ENCODE measurements at regions not wholly inside any gene's neighbourhood (a gene's known extent, or its start where the extent isn't known, plus 50 kb on each side); places are given as distances from the start of the nearest gene placed in this dataset.
"Not testable (repeated sequence)": the region's sequence is repeated elsewhere in the genome, so short reads cannot be mapped to it uniquely, and the experiment has no call there.

GRCh38 chr9:83130541-83130940, 67.6 kb upstream of the RASEF start:
- Histone ChIP-seq H3K4me1 (ENCODE audit: control insufficient read depth, insufficient read depth, low read length) (peaks cover 33% of the 10 kb centered on the region), H3K36me3 (ENCODE audit: control insufficient read depth, insufficient read depth, low read length) (no peaks in the 10 kb centered on the region), H3K4me3 (ENCODE audit: low read length) (no peak overlapping the region), H3K27me3 (ENCODE audit: control insufficient read depth, insufficient read depth, low read length) (no peaks in the 10 kb centered on the region), H3K9me3 (ENCODE audit: control insufficient read depth, low read length) (no peaks in the 10 kb centered on the region), H3K9ac (ENCODE audit: low read length) (no peak overlapping the region)

- H3K4me3 ChIP-seq (ENCODE audit: low read length) = no peak overlapping the region
- H3K9me3 ChIP-seq (ENCODE audit: control insufficient read depth, low read length) = no peaks in the 10 kb centered on the region
- peaks cover 7% of the 10 kb centered on the region for H3K4me1 ChIP-seq (ENCODE audit: control insufficient read depth, insufficient read depth, low read length)
- H3K27me3 ChIP-seq (ENCODE audit: control insufficient read depth, insufficient read depth, low read length) = no peaks in the 10 kb centered on the region
- H3K9ac ChIP-seq (ENCODE audit: low read length) = no peak overlapping the region
- H3K36me3 ChIP-seq (ENCODE audit: control insufficient read depth, insufficient read depth, low read length) = no peaks in the 10 kb centered on the region
Observed at GRCh38 chr9:83125671-83126070, 62.7 kb upstream of the RASEF start.

GRCh38 chr9:83119873-83120272, 56.9 kb upstream of the RASEF start:
- Histone ChIP-seq H3K9ac (ENCODE audit: low read length) (no peak overlapping the region), H3K27me3 (ENCODE audit: control insufficient read depth, insufficient read depth, low read length) (no peaks in the 10 kb centered on the region), H3K36me3 (ENCODE audit: control insufficient read depth, insufficient read depth, low read length) (no peaks in the 10 kb centered on the region), H3K4me3 (ENCODE audit: low read length) (no peak overlapping the region), H3K4me1 (ENCODE audit: control insufficient read depth, insufficient read depth, low read length) (peaks cover 4% of the 10 kb centered on the region), H3K9me3 (ENCODE audit: control insufficient read depth, low read length) (no peaks in the 10 kb centered on the region)

GRCh38 chr9:83116026-83116425, 53.1 kb upstream of the RASEF start:
- Histone ChIP-seq H3K4me1 (ENCODE audit: control insufficient read depth, insufficient read depth, low read length) (peaks cover 4% of the 10 kb centered on the region), H3K9ac (ENCODE audit: low read length) (no peak overlapping the region), H3K27me3 (ENCODE audit: control insufficient read depth, insufficient read depth, low read length) (no peaks in the 10 kb centered on the region), H3K4me3 (ENCODE audit: low read length) (no peak overlapping the region), H3K9me3 (ENCODE audit: control insufficient read depth, low read length) (no peaks in the 10 kb centered on the region), H3K36me3 (ENCODE audit: control insufficient read depth, insufficient read depth, low read length) (no peaks in the 10 kb centered on the region)

- not testable (repeated sequence) for H3K9ac ChIP-seq (ENCODE audit: low read length); H3K4me1 ChIP-seq (ENCODE audit: control insufficient read depth, insufficient read depth, low read length); H3K4me3 ChIP-seq (ENCODE audit: low read length); H3K9me3 ChIP-seq (ENCODE audit: control insufficient read depth, low read length); H3K36me3 ChIP-seq (ENCODE audit: control insufficient read depth, insufficient read depth, low read length); H3K27me3 ChIP-seq (ENCODE audit: control insufficient read depth, insufficient read depth, low read length)
Observed at GRCh38 chr9:83113445-83113844, 50.5 kb upstream of the RASEF start.

Data from mucosa of stomach (tissue), 1 donor.